NCI-H82 treated with DMSO at 0.1 percent for 48 hours (cell line): ENCODE measurements at regions not wholly inside any gene's neighbourhood (a gene's known extent, or its start where the extent isn't known, plus 50 kb on each side); places are given as distances from the start of the nearest gene placed in this dataset.

Experiments
- DNase-seq: peaks from one replicate; lab custom pipeline; 2025; ENCODE audit not compliant: unreplicated experiment; lab: John Stamatoyannopoulos, UW

DNA sequence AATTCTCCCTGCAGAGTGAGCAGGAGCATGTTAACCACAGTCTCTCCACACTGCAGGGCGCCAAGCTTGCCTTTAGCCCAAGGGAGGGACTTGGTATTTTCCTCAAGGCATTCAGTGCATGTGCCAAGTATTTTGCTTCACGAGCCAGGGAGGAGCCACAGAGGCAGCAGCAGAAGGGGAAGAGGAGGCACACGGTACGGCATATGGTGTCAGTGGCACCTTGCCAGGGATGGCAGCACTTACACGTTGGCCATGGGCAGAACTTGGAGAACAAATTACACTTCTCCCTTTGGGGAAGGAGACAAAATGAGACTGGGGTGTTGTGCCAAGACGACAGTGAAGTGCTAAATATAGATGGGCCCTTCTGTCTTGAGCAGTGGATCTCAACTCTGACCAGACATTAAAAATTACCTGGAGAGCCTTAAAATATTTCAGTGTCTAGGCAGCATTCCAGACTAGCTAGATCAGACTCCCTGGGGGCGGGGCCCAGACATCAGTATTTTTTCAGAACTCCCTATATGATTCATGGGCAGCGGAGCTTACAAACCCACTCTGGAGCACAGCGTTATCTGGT, 155.8 kb downstream of the DRD1 start:
- DNase-seq, result no peak

DNA sequence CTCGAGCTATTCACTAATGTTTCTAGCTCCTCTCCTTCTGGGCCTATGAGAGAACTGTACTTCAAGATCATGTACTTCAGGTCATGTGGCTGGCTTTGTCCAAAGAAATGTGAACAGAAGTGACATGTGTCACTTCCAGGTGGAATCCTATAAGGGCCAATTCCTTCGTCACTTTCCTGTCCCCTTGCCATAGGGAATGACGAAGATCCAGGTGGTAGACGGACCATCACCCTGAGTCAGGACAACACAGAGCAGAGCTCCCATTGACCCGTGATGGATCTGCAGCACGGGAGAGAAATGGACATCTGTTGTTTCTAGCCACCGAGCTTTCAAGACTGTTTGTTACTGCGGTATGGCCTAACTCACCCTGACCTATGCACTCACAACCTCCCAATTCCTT, 157.0 kb downstream of the DRD1 start:
- no peak for DNase-seq

- DNase-seq, result no peak
Observed at GRCh38 chr5:175285261-175285660, 158.7 kb downstream of the DRD1 start.

- no peak for DNase-seq
Observed at GRCh38 chr5:175284806-175285205, 159.2 kb downstream of the DRD1 start.

DNA sequence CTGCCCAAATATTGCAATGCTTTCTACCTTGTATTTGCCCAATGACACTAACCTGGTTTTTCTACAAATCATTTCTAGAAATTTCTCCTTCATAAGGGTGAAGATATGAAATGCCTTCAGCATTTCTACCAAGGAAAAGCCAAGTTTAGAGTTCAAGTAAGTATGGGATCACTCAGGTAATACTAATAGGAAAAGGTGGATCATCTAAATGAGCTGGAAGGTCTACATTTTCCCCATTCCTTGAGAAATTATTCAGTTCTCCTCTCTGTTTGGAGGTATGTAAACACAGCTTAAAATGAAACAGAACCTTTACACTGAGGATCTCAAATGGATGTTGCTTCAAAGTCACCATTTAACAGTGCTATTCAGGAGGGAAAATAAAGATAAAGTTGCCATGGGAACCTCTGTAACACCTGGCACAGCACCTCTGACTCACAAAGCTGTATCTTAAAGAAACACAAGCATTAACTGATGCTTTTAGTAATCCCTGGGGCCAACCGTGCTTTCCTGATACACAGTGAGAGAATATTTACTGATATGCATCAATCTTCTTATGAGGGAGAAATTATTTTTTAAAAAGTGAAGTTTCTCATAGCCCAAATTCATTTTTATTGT, 161.3 kb downstream of the DRD1 start:
- no peak for DNase-seq

DNA sequence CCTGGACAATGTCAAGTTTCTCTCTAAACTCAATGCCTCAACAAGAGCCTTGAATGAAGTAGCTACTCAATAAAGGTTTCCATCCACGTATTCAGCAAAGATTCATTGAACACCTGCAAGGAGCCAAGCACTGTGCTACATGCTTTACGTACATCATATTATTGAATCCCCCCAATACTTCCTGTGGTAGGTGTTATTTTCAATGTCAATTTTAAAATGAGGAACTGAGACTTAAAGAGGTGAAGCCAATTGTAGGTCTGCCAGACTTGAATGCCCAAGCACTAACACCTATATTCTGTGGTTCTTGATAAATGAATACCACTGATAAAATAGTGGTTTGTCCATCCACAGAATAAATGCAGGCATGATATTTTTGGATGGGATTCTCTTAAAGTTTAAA, 162.3 kb downstream of the DRD1 start:
- no peak for DNase-seq

DNA sequence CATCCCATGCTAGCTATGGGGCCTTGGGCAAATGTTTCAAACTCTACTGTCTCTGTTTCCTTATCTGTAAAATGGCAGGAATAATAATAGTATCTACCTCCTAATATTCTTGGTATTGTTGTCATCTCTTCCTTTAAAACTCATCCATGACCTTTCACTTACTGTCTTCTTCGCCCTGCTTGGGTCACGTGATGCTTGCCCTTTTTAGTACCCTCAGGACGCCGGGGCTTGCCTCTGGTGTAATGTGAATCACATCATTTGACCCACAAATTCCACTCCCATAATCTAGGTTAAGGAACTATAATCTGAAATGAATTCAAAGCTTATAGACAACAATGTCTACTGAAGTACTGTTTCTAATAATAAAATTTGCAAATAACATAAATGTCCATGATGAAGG, 162.7 kb downstream of the DRD1 start:
- DNase-seq, result no peak

- no peak for DNase-seq
Observed at GRCh38 chr5:175279506-175279905, 164.5 kb downstream of the DRD1 start.

- no peak for DNase-seq
Observed at GRCh38 chr5:175275748-175276147, 168.2 kb downstream of the DRD1 start.

- DNase-seq, result no peak
Observed at GRCh38 chr5:175275097-175275496, 168.9 kb downstream of the DRD1 start.

DNA sequence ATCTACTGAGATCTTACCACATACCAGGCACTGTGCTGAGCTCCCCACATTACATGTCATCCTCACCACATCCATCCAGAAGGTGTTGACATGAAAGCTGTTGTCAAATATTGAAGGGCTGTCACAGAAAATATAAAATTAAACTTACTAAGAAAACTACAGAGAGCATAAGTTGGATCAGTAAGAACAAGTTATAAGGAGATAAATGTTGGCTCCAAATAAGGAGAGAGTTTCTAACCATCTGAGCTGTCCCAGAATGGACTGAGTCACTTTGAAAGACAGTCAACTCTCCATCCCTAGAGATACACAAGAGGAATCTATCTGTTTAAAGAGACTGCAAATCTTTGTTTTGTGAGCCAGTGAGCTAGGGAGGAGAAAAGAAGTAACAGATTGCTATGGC, 169.8 kb downstream of the DRD1 start:
- DNase-seq, result no peak

GRCh38 chr5:175264406-175264805, 179.6 kb downstream of the DRD1 start:
- DNase-seq, result no peak

- DNase-seq, result no peak
Observed at GRCh38 chr5:175263776-175264175, 180.2 kb downstream of the DRD1 start.

DNA sequence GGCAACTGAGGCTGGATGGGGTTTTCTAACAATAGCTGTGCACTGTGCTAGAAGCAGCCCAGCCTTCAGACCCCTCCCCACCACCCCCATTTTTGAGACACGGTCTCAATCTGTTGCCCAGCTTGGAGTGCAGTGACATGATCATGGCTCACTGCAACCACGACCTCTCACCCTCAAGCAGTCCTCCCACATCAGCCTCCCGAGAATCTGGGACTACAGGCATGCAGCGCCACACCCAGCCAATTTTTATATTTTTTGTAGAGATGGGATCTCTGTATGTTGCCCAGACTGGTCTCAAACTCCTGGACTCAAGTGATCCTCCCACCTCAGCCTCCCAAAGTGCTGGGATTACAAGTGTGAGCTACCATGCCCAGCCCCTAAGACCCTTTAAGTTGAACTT, 182.5 kb downstream of the DRD1 start:
- no peak for DNase-seq

GRCh38 chr5:175261037-175261436, 182.9 kb downstream of the DRD1 start:
- no peak for DNase-seq

DNA sequence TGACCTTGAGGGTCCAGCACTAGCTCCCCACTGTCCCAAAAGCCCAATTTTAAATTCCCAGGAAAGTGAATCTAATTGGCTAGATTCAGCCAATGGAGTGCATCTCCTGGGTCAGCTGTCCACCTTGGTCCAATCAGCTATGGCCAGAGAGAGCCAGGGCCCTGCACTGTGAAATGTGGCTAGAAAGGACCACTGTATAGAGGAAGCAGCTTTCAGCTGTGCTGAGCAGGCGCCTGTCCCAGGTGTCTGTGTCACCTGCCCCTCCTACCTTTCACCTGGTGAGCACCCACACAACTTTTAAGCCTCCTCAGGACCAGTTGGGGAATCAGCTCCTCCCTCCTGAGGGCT, 186.2 kb downstream of the DRD1 start:
- DNase-seq, result no peak

GRCh38 chr5:175257128-175257846, 186.7 kb downstream of the DRD1 start:
- no peak for DNase-seq

GRCh38 chr5:175254155-175254554, 189.8 kb downstream of the DRD1 start:
- no peak for DNase-seq

DNA sequence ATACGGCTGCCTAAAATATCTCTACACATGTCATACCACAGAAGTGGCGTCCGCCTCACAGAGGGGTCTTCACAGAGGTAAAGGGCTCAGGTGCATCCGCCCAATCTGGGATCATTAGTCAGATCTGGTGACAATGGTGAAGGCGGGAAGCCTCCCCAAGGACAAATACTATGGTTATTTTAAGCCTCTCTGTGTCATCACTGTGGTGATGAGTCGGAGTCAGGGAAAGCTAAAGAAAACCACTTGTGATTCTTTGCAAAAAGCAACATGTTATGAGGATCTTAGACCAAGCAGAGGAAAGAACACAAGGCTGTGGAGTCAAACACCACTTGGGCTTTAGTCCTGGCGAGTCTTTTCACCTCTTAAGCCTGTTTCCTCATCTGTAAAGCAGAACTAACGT, 190.4 kb downstream of the DRD1 start:
- DNase-seq, result no peak

- DNase-seq, result no peak
Observed at GRCh38 chr5:175252234-175252805, 191.7 kb downstream of the DRD1 start.

- peak; percentile 84 for DNase-seq
Observed at GRCh38 chr5:175250426-175250825, 193.6 kb downstream of the DRD1 start.

DNA sequence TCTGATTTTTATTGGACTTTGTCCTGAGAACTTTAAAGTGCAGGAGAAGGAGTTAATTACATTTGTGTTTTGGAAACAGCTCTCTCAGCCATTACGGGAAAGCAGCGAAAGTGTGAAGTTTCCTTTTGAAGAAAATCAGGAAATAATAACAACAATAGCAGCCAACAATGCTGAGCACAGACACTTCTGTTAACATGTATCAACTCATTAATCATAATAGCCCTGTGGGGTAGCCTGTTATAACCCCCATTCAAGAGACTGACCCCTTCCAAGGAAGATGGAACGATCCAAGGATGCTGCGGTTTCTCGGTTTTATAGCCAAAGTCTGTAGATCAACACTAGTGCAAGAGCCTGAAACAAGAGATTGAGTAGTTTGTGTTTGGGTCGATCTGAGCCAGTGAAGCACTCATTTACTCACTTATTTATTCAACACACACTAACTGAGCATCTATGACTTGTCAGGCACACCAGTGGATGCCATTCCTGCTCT, 195.5 kb downstream of the DRD1 start:
- no peak for DNase-seq
